ENCODE measurements at regions not wholly inside any gene's neighbourhood (a gene's known extent, or its start where the extent isn't known, plus 50 kb on each side); places are given as distances from the start of the nearest gene placed in this dataset.

- no peak overlapping the region for H3K4me3 ChIP-seq (ENCODE audit: low read depth, low read length)
- no peak for DNase-seq
- H3K27me3 ChIP-seq (ENCODE audit: insufficient read depth, low read depth, severe bottlenecking), result no peaks in the 10 kb centered on the region
- no peak overlapping the region for H3K27ac ChIP-seq
- no peaks in the 10 kb centered on the region for H3K36me3 ChIP-seq
- TF ChIP-seq CTCF (IDR thresholded peaks at IDR 0.05; ENCODE audit: low read depth, low read length), result no peak
- H3K9me3 ChIP-seq (ENCODE audit: severe bottlenecking), result peaks cover 2% of the 10 kb centered on the region
Measured at GRCh38 chr2:60116161-60116875, 437.1 kb downstream of the BCL11A start.

GRCh38 chr2:60109744-60110143, 443.7 kb downstream of the BCL11A start:
- no peaks in the 10 kb centered on the region for H3K9me3 ChIP-seq (ENCODE audit: severe bottlenecking)
- no peak overlapping the region for H3K4me3 ChIP-seq (ENCODE audit: low read depth, low read length)
- no peaks in the 10 kb centered on the region for H3K36me3 ChIP-seq
- no peak overlapping the region for H3K27ac ChIP-seq
- DNase-seq, result no peak
- 0 out of 2 replicates have a peak, but pooled peaks have one; percentile 12 for TF ChIP-seq CTCF (IDR thresholded peaks at IDR 0.05; ENCODE audit: low read depth, low read length)
- no peaks in the 10 kb centered on the region for H3K27me3 ChIP-seq (ENCODE audit: insufficient read depth, low read depth, severe bottlenecking)

- Histone ChIP-seq H3K4me3 (ENCODE audit: low read depth, low read length) (no peak overlapping the region), H3K36me3 (no peaks in the 10 kb centered on the region), H3K9me3 (ENCODE audit: severe bottlenecking) (no peaks in the 10 kb centered on the region), H3K27ac (no peak overlapping the region), H3K27me3 (ENCODE audit: insufficient read depth, low read depth, severe bottlenecking) (no peaks in the 10 kb centered on the region)
- no peak for DNase-seq
- no peak for TF ChIP-seq CTCF (IDR thresholded peaks at IDR 0.05; ENCODE audit: low read depth, low read length)
Measured at GRCh38 chr2:60106836-60107529, 446.5 kb downstream of the BCL11A start.

GRCh38 chr2:60105906-60106305, 447.5 kb downstream of the BCL11A start:
- no peak for TF ChIP-seq CTCF (IDR thresholded peaks at IDR 0.05; ENCODE audit: low read depth, low read length)
- H3K9me3 ChIP-seq (ENCODE audit: severe bottlenecking), result no peaks in the 10 kb centered on the region
- H3K36me3 ChIP-seq, result no peaks in the 10 kb centered on the region
- H3K27ac ChIP-seq, result no peak overlapping the region
- no peak overlapping the region for H3K4me3 ChIP-seq (ENCODE audit: low read depth, low read length)
- H3K27me3 ChIP-seq (ENCODE audit: insufficient read depth, low read depth, severe bottlenecking), result no peaks in the 10 kb centered on the region
- DNase-seq, result peak; percentile 17

GRCh38 chr2:60104514-60105505, 448.6 kb downstream of the BCL11A start:
- Histone ChIP-seq H3K27me3 (ENCODE audit: insufficient read depth, low read depth, severe bottlenecking) (no peaks in the 10 kb centered on the region), H3K36me3 (no peaks in the 10 kb centered on the region), H3K9me3 (ENCODE audit: severe bottlenecking) (no peaks in the 10 kb centered on the region), H3K4me3 (ENCODE audit: low read depth, low read length) (no peak overlapping the region), H3K27ac (no peak overlapping the region)
- no peak for DNase-seq
- no peak for TF ChIP-seq CTCF (IDR thresholded peaks at IDR 0.05; ENCODE audit: low read depth, low read length)

Data from WERI-Rb-1 (cell line).